K562 (cell line): ENCODE measurements at regions not wholly inside any gene's neighbourhood (a gene's known extent, or its start where the extent isn't known, plus 50 kb on each side); places are given as distances from the start of the nearest gene placed in this dataset.

Experiments
- ATAC-seq: fragments of 200-7000 bp; cut with Tn5 transposase; 3 replicates; pipeline ENCODE4 v1.9.1; 2020; ENCODE audit warnings: moderate library complexity
- BruUV-seq: library from RNA; stranded (reverse); fragments of 400-500 nt; replicated peaks from 2 replicates; lab custom pipeline; 2021; lab: Mats Ljungman, UMichigan
- CTCF ChIA-PET: fragments of 300-600 bp; formaldehyde crosslinking; extraction: SDS; loops from one replicate; lab custom pipeline; 2021; ENCODE audit warnings: low intra/inter-chr PET ratio; lab: Yijun Ruan, JAX
- POLR2A ChIA-PET: fragments of 300-600, 350-650 bp; sonication (Branson Sonifier 250); formaldehyde crosslinking; extraction: SDS; loops from one replicate; lab custom pipeline; 2021; ENCODE audit warnings: antibody characterized with exemption, inconsistent platforms; lab: Yijun Ruan, JAX
- DNase-seq, 4 experiments: peaks; one replicate each; pipeline versions ENCODE4 v3.0.0 to v3.0.0-alpha.2; 2011 to 2018; ENCODE audit warnings: low spot score in 3 of 4, mixed read lengths in 3 of 4; ENCODE audit errors: extremely low read depth in 1 of 4
- FAIRE-seq: peaks from 2 replicates; lab custom pipeline; 2011; peaks lifted over from hg19 to GRCh38; lab: Jason Lieb, UNC
- H2AFZ ChIP-seq: 2 replicates; pipeline ENCODE4 v1.6.0; 2011; ENCODE audit warnings: low read depth, low read length, control low read depth, inconsistent platforms
- H3K27ac ChIP-seq: fragments of 200-600 bp; 3 replicates; pipeline ENCODE4 v1.8.0; 2011; ENCODE audit warnings: low read depth, mild to moderate bottlenecking, control low read depth, inconsistent platforms, low read length, moderate library complexity, mixed read lengths; ENCODE audit errors: extremely low read depth
- H3K27me3 ChIP-seq, 2 experiments: fragments of 300-600 bp in 1 of 2; 2 replicates in 1 of 2; 3 replicates in 1 of 2; pipeline versions ENCODE4 v1.6.0 to v1.8.0; 2011; ENCODE audit warnings: inconsistent platforms in 2 of 2, low read length in 2 of 2, mild to moderate bottlenecking in 1 of 2, mixed read lengths in 1 of 2, moderate library complexity in 1 of 2; ENCODE audit not compliant: control insufficient read depth in 2 of 2, insufficient read depth in 2 of 2
- H3K36me3 ChIP-seq: fragments of 300-600 bp; 3 replicates; pipeline ENCODE4 v1.8.0; 2011; ENCODE audit warnings: mild to moderate bottlenecking, low read length, inconsistent platforms; ENCODE audit not compliant: control insufficient read depth, insufficient read depth
- H3K4me1 ChIP-seq, 2 experiments: fragments of 200-600 bp in 1 of 2; replicated peaks in 1 of 2; 2 replicates in 1 of 2; 3 replicates in 1 of 2; pipeline versions ENCODE4 v1.5.1 to v1.8.0; 2011; ENCODE audit warnings: inconsistent platforms in 2 of 2, low read length in 2 of 2, mild to moderate bottlenecking in 1 of 2, mixed read lengths in 1 of 2, moderate library complexity in 1 of 2; ENCODE audit not compliant: control insufficient read depth in 2 of 2, insufficient read depth in 2 of 2
- H3K4me2 ChIP-seq: 2 replicates; pipeline ENCODE4 v1.6.1; 2011; ENCODE audit warnings: low read length, control low read depth, inconsistent platforms, mixed read lengths; ENCODE audit not compliant: insufficient read depth
- H3K4me3 ChIP-seq: fragments of 200-600 bp; sonication (generic), shearing (Covaris generic); 2 replicates; pipeline ENCODE4 v1.5.1; 2016; ENCODE audit warnings: control low read depth, inconsistent platforms
- H3K79me2 ChIP-seq: fragments of 200-600 bp; 3 replicates; pipeline ENCODE4 v1.8.0; 2011; ENCODE audit warnings: low read length, inconsistent platforms; ENCODE audit not compliant: control insufficient read depth, insufficient read depth
- H3K9ac ChIP-seq, 2 experiments: 2 replicates each; pipeline versions ENCODE4 v1.6.0 to v1.6.1; 2011; ENCODE audit warnings: low read depth in 2 of 2, low read length in 2 of 2, control low read depth in 1 of 2, inconsistent platforms in 1 of 2, mild to moderate bottlenecking in 1 of 2, mixed read lengths in 1 of 2; ENCODE audit not compliant: insufficient read depth in 1 of 2
- H3K9me1 ChIP-seq: one replicate; pipeline ENCODE4 v1.6.0; 2011; ENCODE audit warnings: inconsistent platforms, mild to moderate bottlenecking, low read length, moderate library complexity; ENCODE audit not compliant: control insufficient read depth, insufficient read depth
- H3K9me3 ChIP-seq: replicated peaks from 2 replicates; pipeline ENCODE4 v1.5.1; 2011; ENCODE audit warnings: low read depth, low read length, inconsistent platforms; ENCODE audit not compliant: control insufficient read depth, insufficient read depth
- H4K20me1 ChIP-seq: replicated peaks from 2 replicates; pipeline ENCODE4 v1.6.1; 2011; ENCODE audit warnings: low read length, inconsistent platforms, mixed read lengths; ENCODE audit not compliant: control insufficient read depth, insufficient read depth
- DIDO1 ChIP-seq: fragments of 450-650 bp; IDR thresholded peaks from 2 replicates; pipeline ENCODE4 v1.6.1; 2016; ENCODE audit warnings: low read depth, missing biosample characterization, missing genetic modification characterization
- EP400 ChIP-seq: fragments of 450-650 bp; IDR thresholded peaks from 2 replicates; pipeline ENCODE4 v1.6.1; 2017; ENCODE audit warnings: antibody characterized with exemption, mild to moderate bottlenecking, moderate library complexity
- JUN ChIP-seq, 2 experiments: sonication (generic) in 1 of 2; formaldehyde crosslinking in 1 of 2; IDR thresholded peaks; 2 replicates each; pipeline versions ENCODE4 v1.6.1 to v1.8.0; 2012 to 2022; ENCODE audit warnings: borderline replicate concordance in 2 of 2, mild to moderate bottlenecking in 2 of 2, improper control_type of control experiment in 1 of 2, low read depth in 1 of 2, low read length in 1 of 2, missing genetic modification reagents in 1 of 2
- MEF2A ChIP-seq: IDR thresholded peaks from 2 replicates; pipeline ENCODE4 v1.6.1; 2011; ENCODE audit warnings: low read depth, mild to moderate bottlenecking, low read length, moderate library complexity; ENCODE audit not compliant: control insufficient read depth
- MIER1 ChIP-seq: fragments of 450-650 bp; IDR thresholded peaks from 2 replicates; pipeline ENCODE4 v1.6.1; 2016; ENCODE audit warnings: antibody characterized with exemption, mild to moderate bottlenecking, low read depth
- MTF1 ChIP-seq: fragments of 250-450 bp; sonication (Bioruptor Pico); IDR thresholded peaks from 2 replicates; pipeline ENCODE4 v1.9.0; 2021; ENCODE audit warnings: moderate library complexity, mild to moderate bottlenecking, inconsistent platforms, borderline replicate concordance
- MXI1 ChIP-seq: IDR thresholded peaks from 2 replicates; pipeline ENCODE4 v1.6.1; 2011; ENCODE audit warnings: low read depth, mild to moderate bottlenecking, improper control_type of control experiment, low read length
- MYC ChIP-seq, 2 experiments: fragments of 250-450 bp in 1 of 2; sonication (Bioruptor Pico) in 1 of 2; IDR thresholded peaks; 2 replicates each; pipeline versions ENCODE4 v1.5.1 to v1.6.1; 2012 to 2021; ENCODE audit warnings: low read depth in 2 of 2, borderline replicate concordance in 1 of 2, improper control_type of control experiment in 1 of 2, low read length in 1 of 2, mild to moderate bottlenecking in 1 of 2, moderate library complexity in 1 of 2
- RAD21 ChIP-seq, 2 experiments: fragments of 250-450 bp in 1 of 2; fragments of 450-650 bp in 1 of 2; sonication (Bioruptor Pico) in 1 of 2; formaldehyde crosslinking in 1 of 2; IDR thresholded peaks in 1 of 2; conservative IDR thresholded peaks in 1 of 2; 2 replicates each; pipeline versions ENCODE4 v1.4.0 to v1.8.0; 2020 to 2022; ENCODE audit warnings: mild to moderate bottlenecking in 2 of 2, moderate library complexity in 1 of 2
- RHOXF2B ChIP-seq: fragments of 250-450 bp; sonication (Bioruptor Pico); conservative IDR thresholded peaks from 2 replicates; pipeline ENCODE4 v1.5.1; 2021
- SAFB2 ChIP-seq: fragments of 200-400 bp; formaldehyde crosslinking; IDR thresholded peaks from 2 replicates; pipeline ENCODE4 v1.6.1; 2018; ENCODE audit warnings: borderline replicate concordance, low read length, low read depth, moderate library complexity; ENCODE audit not compliant: severe bottlenecking
- TCF7L2 ChIP-seq: fragments of 150-350 bp; IDR thresholded peaks from 2 replicates; pipeline ENCODE4 v1.6.1; 2016; ENCODE audit warnings: low read depth, mild to moderate bottlenecking, low read length, moderate library complexity
- USF1 ChIP-seq: sonication (generic); formaldehyde crosslinking; IDR thresholded peaks from 2 replicates; pipeline ENCODE4 v1.9.0; 2022; ENCODE audit warnings: mild to moderate bottlenecking, missing genetic modification reagents
- ZMIZ1 ChIP-seq, 2 experiments: fragments of 150-350 bp in 1 of 2; IDR thresholded peaks; 2 replicates each; pipeline ENCODE4 v1.6.1; 2012 to 2016; ENCODE audit warnings: low read depth in 2 of 2, low read length in 2 of 2, mild to moderate bottlenecking in 1 of 2, moderate library complexity in 1 of 2
- ZNF12 ChIP-seq: sonication (generic); formaldehyde crosslinking; IDR thresholded peaks from 2 replicates; pipeline ENCODE4 v1.4.0; 2020; ENCODE audit warnings: mild to moderate bottlenecking, missing genetic modification reagents
- ZNF165 ChIP-seq: fragments of 250-450 bp; sonication (Bioruptor Pico); IDR thresholded peaks from 2 replicates; pipeline ENCODE4 v1.4.0; 2020; ENCODE audit warnings: borderline replicate concordance
- ZNF212 ChIP-seq: fragments of 450-650 bp; formaldehyde crosslinking; IDR thresholded peaks from 2 replicates; pipeline ENCODE4 v1.4.0; 2020; ENCODE audit warnings: mild to moderate bottlenecking
- ZNF354B ChIP-seq: fragments of 250-450 bp; sonication (Bioruptor Pico); IDR thresholded peaks from 2 replicates; pipeline ENCODE4 v1.4.0; 2020
- ZNF436 ChIP-seq: fragments of 250-450, 450-650 bp; sonication (Bioruptor Pico); formaldehyde crosslinking; IDR thresholded peaks from 2 replicates; pipeline ENCODE4 v1.7.0; 2020; ENCODE audit warnings: mild to moderate bottlenecking
- ZNF696 ChIP-seq: fragments of 250-450 bp; sonication (Bioruptor Pico); conservative IDR thresholded peaks from 2 replicates; pipeline ENCODE4 v1.4.0; 2020; ENCODE audit warnings: mild to moderate bottlenecking, moderate library complexity
- in situ Hi-C: fragments of 300-500 bp; cut with MboI; formaldehyde crosslinking; loops from 4 replicates; pipeline ENCODE4 v1.15.0; 2018; ENCODE audit warnings: inconsistent platforms, mixed read lengths
- intact Hi-C: fragments of 100-400 bp; cut with micrococcal nuclease; formaldehyde crosslinking; loops from 2 replicates; pipeline ENCODE4 v1.14.2; 2022

- ChIA-PET CTCF (no interaction called here), POLR2A (no interaction called here)
- intact Hi-C loops, result no loop called here
- H3K36me3 ChIP-seq, result no peaks in the 10 kb centered on the region
- H3K9me1 ChIP-seq, result no peaks in the 10 kb centered on the region
- FAIRE-seq, result no peak
- no TSS peak for BruUV-seq
- no peak overlapping the region for H3K4me2 ChIP-seq
- no peaks in the 10 kb centered on the region for H3K79me2 ChIP-seq
- no peaks in the 10 kb centered on the region for H3K4me1 ChIP-seq
- no peaks in the 10 kb centered on the region for H4K20me1 ChIP-seq
- H3K4me3 ChIP-seq, result no peak overlapping the region
- TF ChIP-seq JUN (IDR thresholded peaks at IDR 0.05; ENCODE audit: borderline replicate concordance, low read depth, low read length) (no peak), JUN (CRISPR knock-in tag; IDR thresholded peaks at IDR 0.05; ENCODE audit: borderline replicate concordance) (no peak), DIDO1 (no peak), RHOXF2B (CRISPR knock-in tag) (no peak), ZNF12 (CRISPR knock-in tag) (no peak), MYC (IDR thresholded peaks at IDR 0.05; ENCODE audit: low read depth, low read length) (no peak), MYC (CRISPR knock-in tag; IDR thresholded peaks at IDR 0.05; ENCODE audit: borderline replicate concordance, low read depth) (no peak), ZNF436 (CRISPR knock-in tag) (no peak), MTF1 (no peak), ZNF212 (CRISPR knock-in tag) (no peak), RAD21 (CRISPR knock-in tag; conservative IDR thresholded peaks at IDR 0.05 in 1 of 2, IDR thresholded peaks at IDR 0.05 in 1 of 2) (no peak), ZMIZ1 (IDR thresholded peaks at IDR 0.05; ENCODE audit: low read depth in 2 of 2, low read length in 2 of 2) (no peak), USF1 (no peak), MIER1 (no peak), SAFB2 (no peak), MXI1 (no peak), TCF7L2 (no peak), ZNF696 (CRISPR knock-in tag) (no peak), MEF2A (no peak), EP400 (no peak), ZNF354B (no peak), ZNF165 (CRISPR knock-in tag) (no peak)
- in situ Hi-C loops, result no loop called here
- no peak for DNase-seq
- H3K9ac ChIP-seq, result no peak overlapping the region
- no peak overlapping the region for H2AFZ ChIP-seq
- H3K27me3 ChIP-seq, result peaks cover 0 to 4% of the 10 kb centered on the region in 2 experiments; a peak in 2 of 5 replicates
- ATAC-seq, result no peak
- no peaks in the 10 kb centered on the region for H3K9me3 ChIP-seq
- H3K27ac ChIP-seq, result no peak overlapping the region
Observed at GRCh38 chr16:19367335-19367734, 50.3 kb upstream of the TMC5 start.
